ENCODE measurements at regions not wholly inside any gene's neighbourhood (a gene's known extent, or its start where the extent isn't known, plus 50 kb on each side); places are given as distances from the start of the nearest gene placed in this dataset.

DNA sequence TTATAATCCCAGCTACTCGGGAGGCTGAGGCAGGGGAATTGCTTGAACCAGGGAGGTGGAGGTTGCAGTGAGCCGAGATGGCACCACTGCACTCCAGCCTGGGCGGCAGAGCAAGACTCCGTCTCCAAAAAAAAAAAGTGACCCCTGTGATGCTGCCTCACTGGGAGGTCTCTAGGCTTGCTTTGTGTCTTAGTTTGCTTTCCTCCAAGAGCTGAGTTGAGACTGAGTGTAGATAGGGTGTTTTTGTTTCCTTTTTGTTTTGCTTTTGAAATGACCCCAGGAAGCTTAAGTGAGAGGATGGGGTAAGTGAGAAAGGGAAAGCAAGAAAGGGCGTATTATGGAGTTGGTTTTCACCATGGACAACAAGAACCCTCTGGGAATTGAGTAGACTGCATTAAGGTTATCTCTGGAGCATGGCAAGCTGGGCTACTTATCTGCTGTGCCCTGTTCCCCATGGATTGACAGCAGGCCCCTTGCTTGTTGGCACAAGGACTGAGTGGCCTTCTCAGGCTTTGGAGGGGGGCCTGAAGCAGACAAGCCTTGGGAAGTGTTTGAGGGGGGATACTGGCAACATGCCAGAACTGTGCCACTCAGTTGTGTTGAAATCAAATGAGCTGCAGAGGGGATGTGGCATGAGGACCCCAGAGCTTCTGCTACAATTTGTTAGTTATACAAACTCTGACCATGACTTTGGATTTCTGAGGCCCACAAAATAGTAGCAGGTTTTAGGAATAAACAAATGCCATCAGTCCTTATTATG, 300.6 kb upstream of the C11orf87 start:
- 93% methylated on average over 5 of the region's 5 CpGs for WGBS (ENCODE audit: low lambda C conversion rate)
- H3K9me3 ChIP-seq: no peaks in the 10 kb centered on the region
- no peaks in the 10 kb centered on the region for H3F3A ChIP-seq (replicated peaks; ENCODE audit: insufficient read depth)
- H2AFZ ChIP-seq (ENCODE audit: low read depth): no peak overlapping the region
- H3K4me2 ChIP-seq: no peak overlapping the region
- H3K27me3 ChIP-seq (ENCODE audit: insufficient read depth): no peaks in the 10 kb centered on the region
- no peaks in the 10 kb centered on the region for H3K79me2 ChIP-seq (ENCODE audit: insufficient read depth)
- no peaks in the 10 kb centered on the region for H3K36me3 ChIP-seq (replicated peaks in 1 of 2; ENCODE audit: control insufficient read depth in 1 of 2, insufficient read depth in 2 of 2, low read length in 1 of 2)
- no peak overlapping the region for H3K9ac ChIP-seq
- TF ChIP-seq USF2 (IDR thresholded peaks at IDR 0.05; ENCODE audit: borderline replicate concordance, low read depth, low read length) (no peak), TEAD4 (IDR thresholded peaks at IDR 0.05; ENCODE audit: borderline replicate concordance, insufficient read depth) (no peak), NFIC (IDR thresholded peaks at IDR 0.05; ENCODE audit: borderline replicate concordance) (0 out of 2 replicates have a peak, but pooled peaks have one; percentile 15)
- ChIA-PET CTCF (interaction anchor here (0.6 to 2.0 kb wide), 2 partner anchors 44 to 46 kb away, joined by 3 to 5 read pairs; no protein-coding TSS in a partner anchor), POLR2A (no interaction called here)
- H4K20me1 ChIP-seq (ENCODE audit: insufficient read depth): no peaks in the 10 kb centered on the region
- no peak for DNase-seq
- no peak overlapping the region for H3K27ac ChIP-seq (ENCODE audit: low read depth in 2 of 2, low read length in 1 of 2)
- H3K9me2 ChIP-seq: no peaks in the 10 kb centered on the region
- no peaks in the 10 kb centered on the region; a peak in 1 of 4 replicates for H3K4me1 ChIP-seq (ENCODE audit: control insufficient read depth in 1 of 2, insufficient read depth in 2 of 2, low read depth in 1 of 2, low read length in 1 of 2)
- H3K4me3 ChIP-seq (ENCODE audit: low read depth in 2 of 2, low read length in 1 of 2): no peak overlapping the region

DNA sequence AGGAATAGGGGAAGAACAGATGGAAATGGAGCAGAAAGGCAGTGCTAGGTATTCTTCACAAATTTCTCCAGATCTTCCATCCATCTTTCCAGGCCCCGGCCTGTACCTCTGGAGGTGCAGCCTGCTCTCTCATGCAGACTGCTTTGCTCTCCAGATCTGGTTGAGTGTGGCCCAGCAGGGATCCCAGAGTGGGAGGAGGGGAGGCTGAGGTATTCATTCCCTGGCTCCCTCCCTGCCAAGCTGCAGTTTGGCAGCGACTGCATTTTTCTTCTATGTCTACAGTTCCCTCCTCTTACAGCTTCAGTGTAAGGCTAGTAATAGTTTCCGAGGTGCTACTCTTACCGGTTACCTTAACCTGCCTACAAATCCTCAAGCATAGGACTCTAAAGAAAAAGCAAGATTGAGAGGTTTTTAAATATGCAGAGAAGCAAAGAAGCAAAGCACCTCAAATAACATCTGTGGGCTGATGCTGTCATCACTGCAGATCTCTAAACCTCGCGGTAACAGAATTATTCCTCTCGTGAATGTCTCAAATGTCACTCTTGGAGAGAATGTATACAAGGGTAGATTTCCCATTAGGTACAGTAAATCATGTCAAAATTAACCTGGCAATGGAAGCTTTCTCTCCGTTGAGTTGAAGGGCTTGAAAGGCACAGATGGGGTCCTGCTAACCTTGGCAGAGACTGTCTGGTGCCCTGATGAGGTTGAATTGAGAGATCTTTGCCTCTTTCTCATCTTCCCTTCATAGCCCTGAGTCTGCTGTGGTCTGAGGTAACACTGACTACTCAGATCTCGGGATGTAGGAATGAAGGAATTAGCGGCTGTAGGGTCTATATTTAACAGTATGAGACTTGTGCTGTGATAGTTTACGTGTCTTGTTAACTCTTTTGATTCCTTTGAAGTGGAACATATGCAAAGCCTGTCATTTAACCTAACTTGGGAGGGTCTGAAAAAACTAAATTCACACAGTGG, 297.9 kb upstream of the C11orf87 start:
- POLR2A ChIA-PET: no interaction called here
- no peak overlapping the region for H2AFZ ChIP-seq (ENCODE audit: low read depth)
- H3K79me2 ChIP-seq (ENCODE audit: insufficient read depth): no peaks in the 10 kb centered on the region
- H3K9me2 ChIP-seq: no peaks in the 10 kb centered on the region
- H4K20me1 ChIP-seq (ENCODE audit: insufficient read depth): no peaks in the 10 kb centered on the region
- H3K4me3 ChIP-seq (ENCODE audit: low read depth in 2 of 2, low read length in 1 of 2): no peak overlapping the region
- H3K27me3 ChIP-seq (ENCODE audit: insufficient read depth): no peaks in the 10 kb centered on the region
- no peak for DNase-seq
- no peaks in the 10 kb centered on the region for H3K36me3 ChIP-seq (replicated peaks in 1 of 2; ENCODE audit: control insufficient read depth in 1 of 2, insufficient read depth in 2 of 2, low read length in 1 of 2)
- CTCF ChIA-PET: no interaction called here
- H3K27ac ChIP-seq (ENCODE audit: low read depth in 2 of 2, low read length in 1 of 2): no peak overlapping the region
- H3K4me2 ChIP-seq: no peak overlapping the region
- H3K9me3 ChIP-seq: no peaks in the 10 kb centered on the region
- no peaks in the 10 kb centered on the region; a peak in 1 of 4 replicates for H3K4me1 ChIP-seq (ENCODE audit: control insufficient read depth in 1 of 2, insufficient read depth in 2 of 2, low read depth in 1 of 2, low read length in 1 of 2)
- WGBS (ENCODE audit: low lambda C conversion rate): 86% methylated on average over 11 of the region's 11 CpGs
- H3F3A ChIP-seq (replicated peaks; ENCODE audit: insufficient read depth): no peaks in the 10 kb centered on the region
- no peak overlapping the region for H3K9ac ChIP-seq
- TF ChIP-seq FOXM1 (IDR thresholded peaks at IDR 0.05; ENCODE audit: low read depth) (no peak), SIN3A (IDR thresholded peaks at IDR 0.05; ENCODE audit: borderline replicate concordance, low read depth, low read length) (no peak), PBX3 (IDR thresholded peaks at IDR 0.05) (no peak), GABPA (IDR thresholded peaks at IDR 0.05; ENCODE audit: low read depth) (no peak), JUND (IDR thresholded peaks at IDR 0.05) (no peak), REST (IDR thresholded peaks at IDR 0.05; ENCODE audit: low read depth, low read length) (no peak), MXI1 (IDR thresholded peaks at IDR 0.05; ENCODE audit: low read depth, low read length) (no peak), YY1 (IDR thresholded peaks at IDR 0.05; ENCODE audit: low read depth) (no peak), TAF1 (IDR thresholded peaks at IDR 0.05; ENCODE audit: borderline replicate concordance, low read depth, low read length) (no peak), EP300 (IDR thresholded peaks at IDR 0.05; ENCODE audit: borderline replicate concordance in 1 of 2, low read depth in 1 of 2, low read length in 1 of 2) (no peak)
- TF ChIP-seq, protein P1, sequence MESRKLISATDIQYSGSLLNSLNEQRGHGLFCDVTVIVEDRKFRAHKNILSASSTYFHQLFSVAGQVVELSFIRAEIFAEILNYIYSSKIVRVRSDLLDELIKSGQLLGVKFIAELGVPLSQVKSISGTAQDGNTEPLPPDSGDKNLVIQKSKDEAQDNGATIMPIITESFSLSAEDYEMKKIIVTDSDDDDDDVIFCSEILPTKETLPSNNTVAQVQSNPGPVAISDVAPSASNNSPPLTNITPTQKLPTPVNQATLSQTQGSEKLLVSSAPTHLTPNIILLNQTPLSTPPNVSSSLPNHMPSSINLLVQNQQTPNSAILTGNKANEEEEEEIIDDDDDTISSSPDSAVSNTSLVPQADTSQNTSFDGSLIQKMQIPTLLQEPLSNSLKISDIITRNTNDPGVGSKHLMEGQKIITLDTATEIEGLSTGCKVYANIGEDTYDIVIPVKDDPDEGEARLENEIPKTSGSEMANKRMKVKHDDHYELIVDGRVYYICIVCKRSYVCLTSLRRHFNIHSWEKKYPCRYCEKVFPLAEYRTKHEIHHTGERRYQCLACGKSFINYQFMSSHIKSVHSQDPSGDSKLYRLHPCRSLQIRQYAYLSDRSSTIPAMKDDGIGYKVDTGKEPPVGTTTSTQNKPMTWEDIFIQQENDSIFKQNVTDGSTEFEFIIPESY (IDR thresholded peaks at IDR 0.05; ENCODE audit: borderline replicate concordance, low read depth): no peak

Measured in SK-N-SH (cell line).